T-cell (primary cell): ENCODE measurements at regions not wholly inside any gene's neighbourhood (a gene's known extent, or its start where the extent isn't known, plus 50 kb on each side); places are given as distances from the start of the nearest gene placed in this dataset.

Experiments
- ATAC-seq, 4 experiments: fragments of 200-7000 bp in 3 of 4; fragments of 150-1000 bp in 1 of 4; cut with Tn5 transposase; replicated peaks in 1 of 4; 1 replicate in 3 of 4; 2 replicates in 1 of 4; pipeline ENCODE4 v1.10.0; 2021; ENCODE audit warnings: moderate library complexity in 3 of 4, mild to moderate bottlenecking in 2 of 4, moderate number of reproducible peaks in 1 of 4
- CTCF ChIA-PET, 2 donors: fragments of 300-600 bp; sonication (Branson Sonifier 250); formaldehyde crosslinking; loops; one replicate each; lab custom pipeline; 2022; ENCODE audit warnings: antibody characterized with exemption in 2 of 2; lab: Charles Lee
- POLR2A ChIA-PET, 2 donors: fragments of 300-600 bp; sonication (Branson Sonifier 250); formaldehyde crosslinking; loops; one replicate each; lab custom pipeline; 2022; ENCODE audit warnings: antibody characterized with exemption in 2 of 2; lab: Charles Lee
- DNase-seq, 35 experiments: peaks; one replicate each; pipeline versions ENCODE4 v3.0.0 to v3.0.0-alpha.2; 2013 to 2023
- H3K27ac ChIP-seq: one replicate; pipeline ENCODE4 v1.5.1; 2013; ENCODE audit warnings: low read length
- H3K27me3 ChIP-seq, 2 experiments: replicated peaks in 1 of 2; 1 replicate in 1 of 2; 2 replicates in 1 of 2; pipeline versions ENCODE4 v1.6.1 to v1.7.0; 2013; ENCODE audit warnings: low read length in 1 of 2, mixed read lengths in 1 of 2; ENCODE audit not compliant: control insufficient read depth in 2 of 2, insufficient read depth in 2 of 2; ENCODE audit errors: extremely low read depth in 1 of 2
- H3K36me3 ChIP-seq, 2 donors: 1 replicate in 1 of 2; 2 replicates in 1 of 2; pipeline versions ENCODE4 v1.6.1 to v1.7.0; 2013; ENCODE audit warnings: low read length in 1 of 2; ENCODE audit not compliant: control insufficient read depth in 2 of 2, insufficient read depth in 1 of 2; ENCODE audit errors: extremely low read depth in 1 of 2
- H3K4me1 ChIP-seq, 2 experiments: 1 replicate in 1 of 2; 2 replicates in 1 of 2; pipeline versions ENCODE4 v1.6.1 to v1.7.0; 2013; ENCODE audit warnings: low read length in 2 of 2, mixed read lengths in 1 of 2; ENCODE audit not compliant: insufficient read depth in 2 of 2, control insufficient read depth in 1 of 2; ENCODE audit errors: extremely low read depth in 1 of 2
- H3K4me3 ChIP-seq, 2 donors: 1 replicate in 1 of 2; 2 replicates in 1 of 2; pipeline versions ENCODE4 v1.5.1 to v1.7.0; 2013; ENCODE audit warnings: mild to moderate bottlenecking in 2 of 2, low read length in 1 of 2, moderate library complexity in 1 of 2; ENCODE audit not compliant: control insufficient read depth in 1 of 2; ENCODE audit errors: extremely low read depth in 1 of 2
- H3K9me3 ChIP-seq: 2 replicates; pipeline ENCODE4 v1.7.0; 2013
- H3K27ac Mint-ChIP-seq, 2 donors: one replicate each; pipeline ENCODE4 v1.8.0; 2020 to 2021; ENCODE audit warnings: mild to moderate bottlenecking in 2 of 2, mixed read lengths in 2 of 2
- H3K27me3 Mint-ChIP-seq, 2 donors: one replicate each; pipeline ENCODE4 v1.8.0; 2021 to 2022; ENCODE audit warnings: mixed read lengths in 2 of 2
- H3K36me3 Mint-ChIP-seq: one replicate; pipeline ENCODE4 v1.8.0; 2021; ENCODE audit warnings: mixed read lengths
- H3K4me1 Mint-ChIP-seq, 3 donors: one replicate each; pipeline ENCODE4 v1.8.0; 2020 to 2022; ENCODE audit warnings: mixed read lengths in 3 of 3, mild to moderate bottlenecking in 1 of 3
- H3K4me3 Mint-ChIP-seq, 3 donors: one replicate each; pipeline ENCODE4 v1.8.0; 2020 to 2022; ENCODE audit warnings: mild to moderate bottlenecking in 3 of 3, mixed read lengths in 3 of 3, moderate library complexity in 3 of 3
- H3K9me3 Mint-ChIP-seq, 3 donors: one replicate each; pipeline ENCODE4 v1.8.0; 2020 to 2022; ENCODE audit warnings: mixed read lengths in 3 of 3
- WGBS: methylation state at CpG from one replicate; pipeline ENCODE4 v1.1.5; 2013; ENCODE audit warnings: missing lambda C conversion rate; ENCODE audit not compliant: insufficient coverage; 5-methylcytosine and 5-hydroxymethylcytosine counted together

GRCh38 chr12:126156806-126157574 lies 1091.8 kb downstream of the AACS start:
- ChIA-PET CTCF (no interaction called here), POLR2A (no interaction called here)
- Mint-ChIP-seq H3K4me1 (no peaks in the 10 kb centered on the region), H3K27me3 (no peaks in the 10 kb centered on the region), H3K36me3 (no peaks in the 10 kb centered on the region), H3K4me3 (no peak overlapping the region), H3K27ac (no peak overlapping the region), H3K9me3 (peaks cover 0 to 7% (median 3%) of the 10 kb centered on the region in 3 donors)
- H3K4me1 ChIP-seq, result no peaks in the 10 kb centered on the region
- H3K9me3 ChIP-seq, result no peaks in the 10 kb centered on the region
- WGBS, result 80% methylated on average over 12 of the region's 12 CpGs
- ATAC-seq (no peak), DNase-seq (no peak)
- no peaks in the 10 kb centered on the region for H3K27me3 ChIP-seq
- no peaks in the 10 kb centered on the region for H3K36me3 ChIP-seq
- H3K4me3 ChIP-seq, result no peak overlapping the region
- no peak overlapping the region for H3K27ac ChIP-seq

- no peaks in the 10 kb centered on the region for H3K4me1 ChIP-seq
- H3K27me3 Mint-ChIP-seq, result no peaks in the 10 kb centered on the region
- no peaks in the 10 kb centered on the region for H3K27me3 ChIP-seq
- DNase-seq (no peak), ATAC-seq (no peak)
- no peaks in the 10 kb centered on the region for H3K9me3 ChIP-seq
- CTCF ChIA-PET, result no interaction called here
- WGBS, result 79% methylated on average over 3 of the region's 5 CpGs
- no peak overlapping the region for H3K4me3 Mint-ChIP-seq
- H3K27ac Mint-ChIP-seq, result no peak overlapping the region
- POLR2A ChIA-PET, result no interaction called here
- no peaks in the 10 kb centered on the region for H3K36me3 Mint-ChIP-seq
- no peak overlapping the region for H3K27ac ChIP-seq
- H3K36me3 ChIP-seq, result no peaks in the 10 kb centered on the region
- H3K9me3 Mint-ChIP-seq, result peaks cover 0 to 8% (median 7%) of the 10 kb centered on the region in 3 donors
- H3K4me1 Mint-ChIP-seq, result no peaks in the 10 kb centered on the region
- H3K4me3 ChIP-seq, result no peak overlapping the region
Observed at GRCh38 chr12:126157575-126157966, 1092.3 kb downstream of the AACS start.

DNA sequence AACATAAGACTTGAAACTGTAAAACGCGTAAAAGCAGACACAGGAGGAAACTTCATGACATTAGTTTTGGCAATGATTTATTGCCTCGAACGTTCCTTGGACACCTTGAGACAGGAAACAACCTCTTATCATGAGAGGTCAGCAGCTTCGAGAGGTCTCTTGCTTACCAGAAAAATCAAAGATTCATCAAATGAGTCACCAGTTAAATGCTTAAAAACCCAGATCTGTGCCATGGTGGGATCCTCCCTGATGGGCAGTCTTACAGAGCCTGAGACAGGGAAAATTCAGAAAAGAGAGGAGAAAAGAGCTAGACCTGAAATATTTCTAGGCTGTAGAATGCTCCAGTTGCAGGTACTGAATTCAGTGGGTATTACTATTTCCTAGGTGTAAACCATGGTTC lies 1093.9 kb downstream of the AACS start:
- Histone ChIP-seq H3K36me3 (no peaks in the 10 kb centered on the region), H3K27me3 (no peaks in the 10 kb centered on the region), H3K27ac (no peak overlapping the region), H3K4me1 (no peaks in the 10 kb centered on the region), H3K9me3 (no peaks in the 10 kb centered on the region), H3K4me3 (no peak overlapping the region)
- WGBS, result 54% methylated on average over 4 of the region's 5 CpGs
- H3K27me3 Mint-ChIP-seq, result no peaks in the 10 kb centered on the region
- no peaks in the 10 kb centered on the region for H3K36me3 Mint-ChIP-seq
- ChIA-PET CTCF (no interaction called here), POLR2A (no interaction called here)
- no peak overlapping the region for H3K4me3 Mint-ChIP-seq
- DNase-seq (no peak), ATAC-seq (no peak)
- H3K27ac Mint-ChIP-seq, result no peak overlapping the region
- no peaks in the 10 kb centered on the region for H3K4me1 Mint-ChIP-seq
- H3K9me3 Mint-ChIP-seq, result peaks cover 0 to 12% (median 7%) of the 10 kb centered on the region in 3 donors

GRCh38 chr12:126160912-126161311 lies 1095.7 kb downstream of the AACS start:
- H3K9me3 ChIP-seq, result no peaks in the 10 kb centered on the region
- ChIA-PET CTCF (no interaction called here), POLR2A (no interaction called here)
- no CpG with 5 or more reads among the region's 1 CpG for WGBS
- ATAC-seq, result no peak
- Mint-ChIP-seq H3K9me3 (peaks cover 0 to 12% (median 10%) of the 10 kb centered on the region in 3 donors), H3K27ac (no peak overlapping the region), H3K4me3 (no peak overlapping the region), H3K27me3 (no peaks in the 10 kb centered on the region), H3K36me3 (no peaks in the 10 kb centered on the region), H3K4me1 (no peaks in the 10 kb centered on the region)
- no peak for DNase-seq
- H3K36me3 ChIP-seq, result no peaks in the 10 kb centered on the region
- no peak overlapping the region for H3K27ac ChIP-seq
- H3K27me3 ChIP-seq, result no peaks in the 10 kb centered on the region
- no peak overlapping the region for H3K4me3 ChIP-seq
- H3K4me1 ChIP-seq, result no peaks in the 10 kb centered on the region

- Mint-ChIP-seq H3K36me3 (no peaks in the 10 kb centered on the region), H3K4me3 (no peak overlapping the region), H3K4me1 (no peaks in the 10 kb centered on the region), H3K27ac (no peak overlapping the region), H3K27me3 (no peaks in the 10 kb centered on the region), H3K9me3 (peaks cover 0 to 19% (median 6%) of the 10 kb centered on the region in 3 donors)
- POLR2A ChIA-PET, result no interaction called here
- no peaks in the 10 kb centered on the region for H3K36me3 ChIP-seq
- H3K4me3 ChIP-seq, result no peak overlapping the region
- no peaks in the 10 kb centered on the region for H3K9me3 ChIP-seq
- CTCF ChIA-PET, result no interaction called here
- no peaks in the 10 kb centered on the region for H3K27me3 ChIP-seq
- DNase-seq, result no peak
- no peaks in the 10 kb centered on the region for H3K4me1 ChIP-seq
- ATAC-seq, result no peak
- 87% methylated on average over 5 of the region's 8 CpGs for WGBS
- no peak overlapping the region for H3K27ac ChIP-seq
Observed at GRCh38 chr12:126163984-126164383, 1098.7 kb downstream of the AACS start.

- Histone ChIP-seq H3K27me3 (no peaks in the 10 kb centered on the region), H3K36me3 (no peaks in the 10 kb centered on the region), H3K9me3 (peaks cover 2% of the 10 kb centered on the region), H3K4me3 (no peak overlapping the region), H3K27ac (no peak overlapping the region), H3K4me1 (no peaks in the 10 kb centered on the region)
- no peak for ATAC-seq
- Mint-ChIP-seq H3K4me3 (no peak overlapping the region), H3K9me3 (peaks cover 0 to 6% (median 4%) of the 10 kb centered on the region in 3 donors), H3K36me3 (no peaks in the 10 kb centered on the region), H3K4me1 (no peaks in the 10 kb centered on the region), H3K27me3 (no peaks in the 10 kb centered on the region), H3K27ac (no peak overlapping the region)
- ChIA-PET CTCF (no interaction called here), POLR2A (no interaction called here)
- no CpG with 5 or more reads among the region's 5 CpGs for WGBS
- no peak for DNase-seq
Observed at GRCh38 chr12:126171937-126172559, 1106.8 kb downstream of the AACS start.
